ENCODE measurements at regions not wholly inside any gene's neighbourhood (a gene's known extent, or its start where the extent isn't known, plus 50 kb on each side); places are given as distances from the start of the nearest gene placed in this dataset.
"Not testable (repeated sequence)": the region's sequence is repeated elsewhere in the genome, so short reads cannot be mapped to it uniquely, and the experiment has no call there.

DNA sequence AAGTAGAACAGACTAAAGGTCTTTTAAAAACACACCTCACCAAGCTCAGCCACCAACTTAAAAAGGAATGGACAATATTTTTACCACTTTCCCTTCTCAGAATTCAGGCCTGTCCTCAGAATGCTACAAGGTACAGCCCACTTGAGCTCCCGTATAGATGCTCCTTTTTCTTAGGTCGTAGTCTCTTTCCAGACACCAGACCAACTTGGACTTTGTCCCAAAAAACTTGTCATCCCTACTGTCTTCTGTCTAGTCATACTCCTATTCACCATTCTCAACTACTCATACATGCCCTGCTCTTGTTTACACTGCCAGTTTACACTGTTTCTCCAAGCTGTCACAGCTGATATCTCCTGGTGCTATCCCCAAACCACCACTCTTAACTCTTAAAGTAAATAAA, 80.9 kb downstream of the FH start:
- H3K27me3 ChIP-seq (ENCODE audit: control insufficient read depth in 2 of 2, insufficient read depth in 2 of 2, low read length in 2 of 2); FAIRE-seq; H3K9ac ChIP-seq (ENCODE audit: insufficient read depth in 1 of 2, low read depth in 2 of 2, low read length in 2 of 2); H3K4me1 ChIP-seq (replicated peaks in 1 of 2; ENCODE audit: control insufficient read depth in 2 of 2, insufficient read depth in 2 of 2, low read length in 2 of 2); BruUV-seq (replicated peaks); H3K36me3 ChIP-seq (ENCODE audit: control insufficient read depth, insufficient read depth, low read length); DNase-seq (ENCODE audit: extremely low read depth in 1 of 4, low spot score in 3 of 4); H3K4me2 ChIP-seq (ENCODE audit: insufficient read depth, low read length); H4K20me1 ChIP-seq (replicated peaks; ENCODE audit: control insufficient read depth, insufficient read depth, low read length); in situ Hi-C loops (cut with MboI); H3K4me3 ChIP-seq; H2AFZ ChIP-seq (ENCODE audit: low read depth, low read length); POLR2A ChIA-PET; H3K9me1 ChIP-seq (ENCODE audit: control insufficient read depth, insufficient read depth, low read length); H3K27ac ChIP-seq (ENCODE audit: extremely low read depth, low read depth, low read length); H3K79me2 ChIP-seq (ENCODE audit: control insufficient read depth, insufficient read depth, low read length); ATAC-seq; H3K9me3 ChIP-seq (replicated peaks; ENCODE audit: control insufficient read depth, insufficient read depth, low read depth, low read length); CTCF ChIA-PET (ENCODE audit: low intra/inter-chr PET ratio); intact Hi-C loops (cut with micrococcal nuclease): not testable (repeated sequence)
- WGBS (ENCODE audit: insufficient coverage, low coverage, missing lambda C conversion rate) = 0% methylated on average over 2 of the region's 2 CpGs

DNA sequence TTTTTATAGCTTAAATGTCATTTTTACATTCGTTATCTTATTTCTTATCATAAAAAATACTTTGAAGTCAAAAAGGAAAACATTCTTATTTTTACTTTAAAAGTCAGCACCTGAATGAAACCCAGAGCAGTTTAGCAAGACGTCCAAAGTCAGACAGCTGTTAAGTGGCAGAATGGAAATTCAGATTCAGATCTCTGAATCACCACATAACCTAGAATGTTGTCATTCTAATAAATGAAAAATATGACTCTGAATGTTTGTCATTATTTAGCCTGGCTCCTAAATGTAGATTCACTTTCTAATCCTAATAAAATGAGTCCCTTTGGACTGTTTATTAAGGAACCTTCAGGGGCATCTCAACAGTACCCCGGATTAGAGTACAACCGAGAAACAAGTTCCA, 75.2 kb upstream of the RGS7 start:
- H3K4me2 ChIP-seq (ENCODE audit: insufficient read depth, low read length) = no peak overlapping the region
- ChIA-PET CTCF (ENCODE audit: low intra/inter-chr PET ratio) (no interaction called here), POLR2A (no interaction called here)
- intact Hi-C loops (cut with micrococcal nuclease) = no loop called here
- no peaks in the 10 kb centered on the region for H4K20me1 ChIP-seq (replicated peaks; ENCODE audit: control insufficient read depth, insufficient read depth, low read length)
- H2AFZ ChIP-seq (ENCODE audit: low read depth, low read length) = no peak overlapping the region
- ATAC-seq (no peak), DNase-seq (ENCODE audit: extremely low read depth in 1 of 4, low spot score in 3 of 4) (no peak), FAIRE-seq (no peak)
- TF ChIP-seq, protein P1, sequence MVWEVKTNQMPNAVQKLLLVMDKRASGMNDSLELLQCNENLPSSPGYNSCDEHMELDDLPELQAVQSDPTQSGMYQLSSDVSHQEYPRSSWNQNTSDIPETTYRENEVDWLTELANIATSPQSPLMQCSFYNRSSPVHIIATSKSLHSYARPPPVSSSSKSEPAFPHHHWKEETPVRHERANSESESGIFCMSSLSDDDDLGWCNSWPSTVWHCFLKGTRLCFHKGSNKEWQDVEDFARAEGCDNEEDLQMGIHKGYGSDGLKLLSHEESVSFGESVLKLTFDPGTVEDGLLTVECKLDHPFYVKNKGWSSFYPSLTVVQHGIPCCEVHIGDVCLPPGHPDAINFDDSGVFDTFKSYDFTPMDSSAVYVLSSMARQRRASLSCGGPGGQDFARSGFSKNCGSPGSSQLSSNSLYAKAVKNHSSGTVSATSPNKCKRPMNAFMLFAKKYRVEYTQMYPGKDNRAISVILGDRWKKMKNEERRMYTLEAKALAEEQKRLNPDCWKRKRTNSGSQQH (CRISPR knock-in tag; IDR thresholded peaks at IDR 0.05) = no peak
- H3K27ac ChIP-seq (ENCODE audit: extremely low read depth, low read depth, low read length) = no peak overlapping the region
- no TSS peak for BruUV-seq (replicated peaks)
- no peaks in the 10 kb centered on the region for H3K27me3 ChIP-seq (ENCODE audit: control insufficient read depth in 2 of 2, insufficient read depth in 2 of 2, low read length in 2 of 2)
- no peak overlapping the region for H3K4me3 ChIP-seq
- no peaks in the 10 kb centered on the region for H3K4me1 ChIP-seq (replicated peaks in 1 of 2; ENCODE audit: control insufficient read depth in 2 of 2, insufficient read depth in 2 of 2, low read length in 2 of 2)
- H3K9me1 ChIP-seq (ENCODE audit: control insufficient read depth, insufficient read depth, low read length) = no peaks in the 10 kb centered on the region
- no peak overlapping the region for H3K9ac ChIP-seq (ENCODE audit: insufficient read depth in 1 of 2, low read depth in 2 of 2, low read length in 2 of 2)
- 2% methylated on average over 4 of the region's 4 CpGs for WGBS (ENCODE audit: insufficient coverage, low coverage, missing lambda C conversion rate)
- in situ Hi-C loops (cut with MboI) = no loop called here
- H3K36me3 ChIP-seq (ENCODE audit: control insufficient read depth, insufficient read depth, low read length) = no peaks in the 10 kb centered on the region
- H3K9me3 ChIP-seq (replicated peaks; ENCODE audit: control insufficient read depth, insufficient read depth, low read depth, low read length) = no peaks in the 10 kb centered on the region
- no peaks in the 10 kb centered on the region for H3K79me2 ChIP-seq (ENCODE audit: control insufficient read depth, insufficient read depth, low read length)

Measured in K562 (cell line).